Left hindlimb (tissue), 1 donor: ENCODE measurements at regions not wholly inside any gene's neighbourhood (a gene's known extent, or its start where the extent isn't known, plus 50 kb on each side); places are given as distances from the start of the nearest gene placed in this dataset.

Experiments used
- DNase-seq: peaks from one replicate; pipeline ENCODE4 v3.0.0-alpha.2; 2018

DNA sequence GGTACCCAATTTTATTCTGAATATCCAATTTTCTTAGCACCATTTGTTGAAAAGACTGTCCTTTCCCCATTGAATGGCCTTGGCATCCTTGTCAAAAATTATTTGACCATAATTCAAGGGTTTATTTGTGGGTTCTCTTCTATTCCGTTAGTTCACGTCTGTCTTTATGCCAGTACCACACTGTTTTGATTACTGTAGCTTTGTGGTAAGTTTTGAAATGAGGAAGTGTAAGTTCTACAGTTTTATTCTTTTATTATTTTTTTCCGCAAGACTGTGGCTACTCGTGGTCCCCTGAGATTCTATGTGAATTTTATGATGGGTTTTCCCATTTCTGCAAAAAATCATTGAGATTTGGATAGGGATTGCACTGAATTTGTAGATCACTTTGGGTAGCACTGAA, 402.6 kb downstream of the PLK2 start:
- no peak for DNase-seq

GRCh38 chr5:58056546-58056945, 403.3 kb downstream of the PLK2 start:
- DNase-seq = no peak

DNA sequence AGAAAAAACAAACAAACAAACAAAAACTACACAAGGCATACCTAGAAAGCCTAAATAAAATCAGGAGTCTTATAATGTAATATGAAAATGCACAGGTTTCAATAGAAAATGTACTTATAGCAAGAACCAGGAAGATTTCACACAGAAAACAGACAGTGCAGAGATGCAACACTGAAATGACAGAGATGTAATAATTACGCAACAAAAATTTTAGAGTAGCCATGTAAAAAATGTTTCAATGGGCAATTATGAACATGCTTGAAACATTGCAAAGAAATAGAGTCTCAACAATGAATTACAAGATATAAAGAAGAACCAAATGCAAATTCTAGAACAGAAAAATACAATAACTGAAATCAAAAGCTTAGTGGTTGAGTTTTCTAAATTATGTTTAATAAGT, 405.9 kb downstream of the PLK2 start:
- DNase-seq = no peak

DNA sequence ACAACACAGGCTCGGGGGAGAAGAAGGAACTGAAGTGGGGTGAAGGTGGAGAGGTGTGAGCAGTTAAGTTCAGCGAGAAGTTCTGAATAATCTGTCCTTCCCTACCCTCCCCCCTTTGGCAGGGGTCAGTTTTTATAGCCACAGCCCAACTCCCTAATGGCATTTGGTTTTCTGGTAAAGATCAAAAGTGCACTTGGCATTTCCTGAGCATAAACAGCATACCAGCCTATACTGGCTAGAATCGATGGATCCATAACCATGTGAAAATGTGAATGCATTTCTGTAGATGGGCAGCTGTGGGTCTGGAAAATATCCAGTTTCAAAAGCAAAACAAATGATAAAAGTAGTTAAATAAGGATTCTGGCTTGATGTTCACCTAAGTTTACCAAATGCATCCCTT, 410.9 kb downstream of the PLK2 start:
- no peak for DNase-seq

- DNase-seq = no peak
These were observed 411.5 kb downstream of the PLK2 start for GRCh38 chr5:58048185-58048925.

GRCh38 chr5:58046371-58046770, 413.5 kb downstream of the PLK2 start:
- DNase-seq = no peak

- no peak for DNase-seq
These were observed 415.7 kb downstream of the PLK2 start for GRCh38 chr5:58044166-58044565.

DNA sequence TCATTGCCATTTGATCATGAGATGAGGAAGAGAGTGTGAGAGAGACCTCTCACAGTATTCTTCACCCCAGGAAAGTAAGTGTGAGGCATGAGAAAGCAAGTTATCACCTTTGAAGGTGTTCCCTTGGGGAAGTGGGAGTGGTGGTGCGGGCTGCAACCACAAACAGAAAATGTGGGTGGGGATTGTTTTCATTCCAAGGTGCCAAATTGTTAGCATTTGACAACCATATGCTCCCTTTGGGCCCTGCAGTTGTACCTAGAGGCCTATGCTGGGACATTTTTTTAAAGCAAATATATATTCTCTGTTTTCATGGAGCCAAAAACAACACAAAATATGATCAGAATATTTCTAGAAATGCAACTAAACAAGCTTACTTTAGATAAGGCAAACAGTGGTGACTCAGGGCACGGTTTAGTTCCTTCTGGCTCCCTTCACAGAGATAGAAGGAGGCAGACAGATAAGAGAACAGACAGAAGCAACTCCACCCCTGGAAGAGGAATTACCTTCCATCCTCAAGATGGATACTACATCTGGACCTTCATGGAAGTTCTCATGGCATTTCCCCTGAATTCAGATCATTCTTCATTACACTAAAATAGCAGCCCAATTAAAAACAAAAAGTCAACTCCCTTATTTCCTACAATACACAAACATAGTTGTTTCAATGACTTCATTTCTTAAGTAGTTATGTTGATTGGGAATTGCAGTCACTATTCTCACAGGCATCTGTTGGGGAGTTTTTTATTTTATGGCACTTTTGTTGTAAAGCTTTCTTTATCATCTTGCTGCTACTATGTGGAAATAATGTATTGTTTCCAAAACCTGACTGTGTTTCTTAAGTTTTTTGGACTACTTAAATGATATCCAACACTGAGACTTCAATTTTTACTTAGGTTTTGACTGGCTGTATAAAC, 416.6 kb downstream of the PLK2 start:
- DNase-seq = no peak

GRCh38 chr5:58041884-58042283, 418.0 kb downstream of the PLK2 start:
- no peak for DNase-seq

GRCh38 chr5:58040846-58041245, 419.0 kb downstream of the PLK2 start:
- DNase-seq = no peak

- no peak for DNase-seq
These were observed 419.8 kb downstream of the PLK2 start for GRCh38 chr5:58040044-58040443.

- DNase-seq = no peak
These were observed 422.0 kb downstream of the PLK2 start for GRCh38 chr5:58037899-58038298.

- DNase-seq = no peak
These were observed 434.1 kb downstream of the PLK2 start for GRCh38 chr5:58025809-58026208.

DNA sequence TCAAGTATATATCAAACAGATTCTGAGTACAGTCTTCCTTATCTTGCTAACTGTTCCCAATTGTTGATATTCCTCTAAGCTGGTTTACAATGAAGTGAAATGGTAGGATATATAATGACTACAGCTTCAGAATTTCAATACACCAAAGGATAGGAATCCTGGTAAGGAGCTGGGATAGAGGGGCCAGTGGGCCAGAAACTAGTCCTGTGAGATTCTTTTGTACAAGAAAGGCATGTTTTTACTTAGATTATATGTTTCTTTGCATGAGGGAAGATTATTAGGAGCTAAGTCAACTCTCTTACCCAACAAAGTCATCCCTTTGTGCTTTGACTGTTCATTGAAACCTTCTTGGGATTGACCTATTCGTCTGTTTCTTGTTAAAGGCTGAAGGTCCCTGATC, 435.7 kb downstream of the PLK2 start:
- DNase-seq = no peak

GRCh38 chr5:58022055-58022454, 437.8 kb downstream of the PLK2 start:
- DNase-seq = no peak

GRCh38 chr5:58021466-58021865, 438.4 kb downstream of the PLK2 start:
- no peak for DNase-seq

- peak; percentile 49 for DNase-seq
These were observed 440.3 kb downstream of the PLK2 start for GRCh38 chr5:58019614-58020013.

DNA sequence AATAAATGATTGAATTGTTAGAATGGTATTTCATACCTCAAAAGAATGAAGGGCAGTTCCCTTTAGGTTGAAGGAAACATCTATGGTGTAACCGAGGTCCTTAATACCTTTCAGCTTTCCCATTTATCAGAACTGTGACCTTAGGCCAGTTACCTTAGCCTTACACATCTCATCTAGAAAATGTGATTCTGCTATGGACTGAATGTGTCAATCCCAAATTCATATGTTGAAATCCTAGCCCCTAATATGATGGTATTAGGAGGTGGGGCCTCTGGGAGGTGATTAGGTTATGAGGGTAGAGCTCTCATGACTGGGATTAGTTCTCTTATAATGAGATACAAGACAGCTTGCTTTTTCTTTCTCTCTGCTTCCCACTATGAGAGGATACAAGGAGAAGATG, 441.9 kb downstream of the PLK2 start:
- DNase-seq = no peak

DNA sequence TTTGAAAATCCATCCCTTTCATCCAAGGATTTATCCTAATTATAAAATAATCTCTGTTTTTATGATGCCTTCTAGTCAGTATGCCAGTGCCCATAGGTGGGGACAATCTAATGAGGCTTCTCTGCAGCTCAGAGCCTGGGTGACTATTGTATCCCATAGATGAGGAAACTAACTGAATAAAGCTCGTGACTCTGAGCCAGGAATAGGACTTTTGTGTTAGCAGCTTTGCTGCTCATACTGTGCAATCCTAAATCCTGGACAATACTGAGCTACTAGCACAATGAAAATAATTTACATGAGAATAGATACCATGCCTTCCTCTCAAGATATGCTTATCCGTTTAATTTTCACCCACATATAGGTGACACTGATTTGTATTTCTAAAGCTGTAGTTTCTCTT, 443.0 kb downstream of the PLK2 start:
- no peak for DNase-seq

GRCh38 chr5:58016358-58016757, 443.5 kb downstream of the PLK2 start:
- DNase-seq = no peak

- no peak for DNase-seq
These were observed 444.7 kb downstream of the PLK2 start for GRCh38 chr5:58015175-58015574.

GRCh38 chr5:58013542-58014258, 446.2 kb downstream of the PLK2 start:
- no peak for DNase-seq

DNA sequence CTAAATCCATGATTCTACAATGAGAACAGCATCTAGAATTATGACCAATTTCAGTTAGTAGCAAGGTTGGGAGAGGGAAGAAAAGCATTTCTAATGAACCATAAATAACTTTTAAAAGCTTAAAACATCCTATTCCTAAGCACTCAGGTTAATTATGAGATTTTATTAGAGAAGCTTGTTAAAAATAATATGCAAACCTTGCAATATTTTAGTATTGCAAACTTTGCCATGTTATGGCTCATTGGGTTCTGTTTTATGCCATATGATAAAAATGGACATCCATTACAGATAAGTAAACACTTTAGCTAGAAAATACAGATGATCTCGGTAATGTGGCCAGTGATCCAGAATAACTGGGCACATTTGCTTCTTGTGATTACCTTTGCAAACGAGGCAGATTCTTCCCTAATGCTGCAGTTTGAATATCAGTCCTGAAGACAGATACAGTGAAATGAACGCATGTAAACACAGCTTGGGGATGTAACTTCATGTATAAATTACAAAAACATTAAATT, 447.0 kb downstream of the PLK2 start:
- no peak for DNase-seq
